ENCODE measurements at regions not wholly inside any gene's neighbourhood (a gene's known extent, or its start where the extent isn't known, plus 50 kb on each side); places are given as distances from the start of the nearest gene placed in this dataset.

- TF ChIP-seq CTCF (conservative IDR thresholded peaks at IDR 0.05; ENCODE audit: low read length) (no peak), EZH2phosphoT487 (IDR thresholded peaks at IDR 0.05; ENCODE audit: borderline replicate concordance) (no peak)
Observed at GRCh38 chr10:130961506-130962239, 349.8 kb downstream of the TCERG1L start.
